Kidney capillary endothelial cell (primary cell): ENCODE measurements at regions not wholly inside any gene's neighbourhood (a gene's known extent, or its start where the extent isn't known, plus 50 kb on each side); places are given as distances from the start of the nearest gene placed in this dataset.
"Not testable (repeated sequence)": the region's sequence is repeated elsewhere in the genome, so short reads cannot be mapped to it uniquely, and the experiment has no call there.

ENCODE experiments used
- DNase-seq: peaks from one replicate; pipeline ENCODE4 v3.0.0-alpha.2; 2018; ENCODE audit warnings: low spot score

- no peak for DNase-seq
Observed at GRCh38 chr5:160479220-160479619, 57.6 kb downstream of the PTTG1 start.

- peak; percentile 90 for DNase-seq
Observed at GRCh38 chr5:160479926-160480325, 58.3 kb downstream of the PTTG1 start.

GRCh38 chr5:160480652-160481051, 59.0 kb downstream of the PTTG1 start:
- DNase-seq = no peak

GRCh38 chr5:160484678-160485077, 63.0 kb downstream of the PTTG1 start:
- no peak for DNase-seq

- no peak for DNase-seq
Observed at GRCh38 chr5:160485364-160485969, 63.8 kb downstream of the PTTG1 start.

GRCh38 chr5:160486573-160486972, 64.9 kb downstream of the PTTG1 start:
- no peak for DNase-seq

GRCh38 chr5:160488394-160489325, 67.0 kb downstream of the PTTG1 start:
- DNase-seq = no peak

- DNase-seq = no peak
Observed at GRCh38 chr5:160491438-160491837, 69.8 kb downstream of the PTTG1 start.

GRCh38 chr5:160492565-160492964, 70.9 kb downstream of the PTTG1 start:
- DNase-seq = no peak

- DNase-seq = no peak
Observed at GRCh38 chr5:160493806-160494338, 72.2 kb downstream of the PTTG1 start.

- DNase-seq = no peak
Observed at GRCh38 chr5:160494451-160494850, 72.8 kb downstream of the PTTG1 start.

- DNase-seq = no peak
Observed at GRCh38 chr5:160496334-160496733, 74.7 kb downstream of the PTTG1 start.

GRCh38 chr5:160496784-160497183, 75.1 kb downstream of the PTTG1 start:
- no peak for DNase-seq

- DNase-seq = no peak
Observed at GRCh38 chr5:160497878-160498277, 76.2 kb downstream of the PTTG1 start.

- not testable (repeated sequence) for DNase-seq
Observed at GRCh38 chr5:160498441-160499043, 76.9 kb downstream of the PTTG1 start.

GRCh38 chr5:160500786-160501779, 79.4 kb downstream of the PTTG1 start:
- no peak for DNase-seq

- no peak for DNase-seq
Observed at GRCh38 chr5:160504906-160505305, 83.3 kb downstream of the PTTG1 start.

- DNase-seq = no peak
Observed at GRCh38 chr5:160506006-160507004, 84.7 kb downstream of the PTTG1 start.

GRCh38 chr5:160507221-160507721, 85.6 kb downstream of the PTTG1 start:
- no peak for DNase-seq

- peak; percentile 77 for DNase-seq
Observed at GRCh38 chr5:160508780-160509361, 87.2 kb downstream of the PTTG1 start.
